Neutrophil (primary cell): ENCODE measurements at regions not wholly inside any gene's neighbourhood (a gene's known extent, or its start where the extent isn't known, plus 50 kb on each side); places are given as distances from the start of the nearest gene placed in this dataset.

ENCODE experiments used
- H3K27ac ChIP-seq: fragments of 200-600 bp; sonication (generic); 2 replicates; pipeline ENCODE4 v1.5.1; 2016; ENCODE audit warnings: mild to moderate bottlenecking, moderate library complexity
- H3K27me3 ChIP-seq: fragments of 200-600 bp; sonication (generic); 2 replicates; pipeline ENCODE4 v1.6.0; 2016; ENCODE audit warnings: mild to moderate bottlenecking
- H3K36me3 ChIP-seq: fragments of 200-600 bp; sonication (generic); 2 replicates; pipeline ENCODE4 v1.5.1; 2017
- H3K4me1 ChIP-seq, 2 experiments: fragments of 200-600 bp in 1 of 2; sonication (generic) in 1 of 2; 1 replicate in 1 of 2; 2 replicates in 1 of 2; pipeline versions ENCODE4 v1.5.1 to v1.6.1; 2013 to 2016; ENCODE audit warnings: low read depth in 1 of 2, low read length in 1 of 2, mild to moderate bottlenecking in 1 of 2, moderate library complexity in 1 of 2; ENCODE audit not compliant: control insufficient read depth in 1 of 2, insufficient read depth in 1 of 2
- H3K4me3 ChIP-seq, 2 experiments: fragments of 200-600 bp in 1 of 2; sonication (generic) in 1 of 2; 1 replicate in 1 of 2; 2 replicates in 1 of 2; pipeline ENCODE4 v1.5.1; 2013 to 2016; ENCODE audit warnings: low read depth in 1 of 2, low read length in 1 of 2, mild to moderate bottlenecking in 1 of 2, moderate library complexity in 1 of 2
- H3K9me3 ChIP-seq: fragments of 200-600 bp; sonication (generic); 2 replicates; pipeline ENCODE4 v1.5.1; 2016
- CTCF ChIP-seq: fragments of 200-600 bp; sonication (generic); IDR thresholded peaks from 2 replicates; pipeline ENCODE4 v1.5.1; 2016; ENCODE audit warnings: antibody characterized with exemption

- Histone ChIP-seq H3K9me3 (no peaks in the 10 kb centered on the region), H3K4me1 (no peaks in the 10 kb centered on the region), H3K27me3 (no peaks in the 10 kb centered on the region), H3K36me3 (no peaks in the 10 kb centered on the region), H3K27ac (no peak overlapping the region), H3K4me3 (no peak overlapping the region)
- TF ChIP-seq CTCF: no peak
Measured at GRCh38 chr13:90800082-90800746, 547.3 kb upstream of the MIR17HG start.

GRCh38 chr13:90801621-90802020, 545.9 kb upstream of the MIR17HG start:
- H3K27me3 ChIP-seq: no peaks in the 10 kb centered on the region
- H3K4me3 ChIP-seq: no peak overlapping the region
- no peak for TF ChIP-seq CTCF
- H3K4me1 ChIP-seq: no peaks in the 10 kb centered on the region
- H3K9me3 ChIP-seq: no peaks in the 10 kb centered on the region
- H3K27ac ChIP-seq: no peak overlapping the region
- H3K36me3 ChIP-seq: no peaks in the 10 kb centered on the region

GRCh38 chr13:90803210-90803609, 544.3 kb upstream of the MIR17HG start:
- Histone ChIP-seq H3K36me3 (no peaks in the 10 kb centered on the region), H3K9me3 (no peaks in the 10 kb centered on the region), H3K27ac (no peak overlapping the region), H3K4me3 (no peak overlapping the region), H3K27me3 (no peaks in the 10 kb centered on the region), H3K4me1 (no peaks in the 10 kb centered on the region)
- TF ChIP-seq CTCF: no peak

- Histone ChIP-seq H3K4me3 (no peak overlapping the region), H3K9me3 (no peaks in the 10 kb centered on the region), H3K36me3 (no peaks in the 10 kb centered on the region), H3K27ac (no peak overlapping the region), H3K4me1 (no peaks in the 10 kb centered on the region), H3K27me3 (no peaks in the 10 kb centered on the region)
- TF ChIP-seq CTCF: no peak
Measured at GRCh38 chr13:90806016-90806615, 541.4 kb upstream of the MIR17HG start.

- no peak for TF ChIP-seq CTCF
- Histone ChIP-seq H3K36me3 (no peaks in the 10 kb centered on the region), H3K4me3 (no peak overlapping the region), H3K4me1 (no peaks in the 10 kb centered on the region), H3K27ac (no peak overlapping the region), H3K9me3 (no peaks in the 10 kb centered on the region), H3K27me3 (no peaks in the 10 kb centered on the region)
Measured at GRCh38 chr13:90806892-90807291, 540.6 kb upstream of the MIR17HG start.
